ENCODE measurements at regions not wholly inside any gene's neighbourhood (a gene's known extent, or its start where the extent isn't known, plus 50 kb on each side); places are given as distances from the start of the nearest gene placed in this dataset.
"Not testable (repeated sequence)": the region's sequence is repeated elsewhere in the genome, so short reads cannot be mapped to it uniquely, and the experiment has no call there.

GRCh38 chr2:2731816-2732284 lies 400.8 kb upstream of the MYT1L start:
- DNase-seq: no peak

GRCh38 chr2:2731101-2731815 lies 400.2 kb upstream of the MYT1L start:
- no peak for DNase-seq

GRCh38 chr2:2730301-2730833 lies 399.3 kb upstream of the MYT1L start:
- no peak for DNase-seq

- no peak for DNase-seq
Observed at GRCh38 chr2:2729246-2729645, 398.2 kb upstream of the MYT1L start.

GRCh38 chr2:2728635-2729034 lies 397.6 kb upstream of the MYT1L start:
- DNase-seq: no peak

- no peak for DNase-seq
Observed at GRCh38 chr2:2727876-2728511, 396.9 kb upstream of the MYT1L start.

GRCh38 chr2:2726163-2726562 lies 395.1 kb upstream of the MYT1L start:
- DNase-seq: no peak

GRCh38 chr2:2723064-2723463 lies 392.0 kb upstream of the MYT1L start:
- no peak for DNase-seq

GRCh38 chr2:2721296-2721835 lies 390.3 kb upstream of the MYT1L start:
- DNase-seq: no peak

- not testable (repeated sequence) for DNase-seq
Observed at GRCh38 chr2:2720806-2721205, 389.7 kb upstream of the MYT1L start.

GRCh38 chr2:2720351-2720750 lies 389.3 kb upstream of the MYT1L start:
- DNase-seq: no peak

GRCh38 chr2:2719781-2720180 lies 388.7 kb upstream of the MYT1L start:
- DNase-seq: no peak

- DNase-seq: no peak
Observed at GRCh38 chr2:2719015-2719414, 387.9 kb upstream of the MYT1L start.

- no peak for DNase-seq
Observed at GRCh38 chr2:2717406-2717805, 386.3 kb upstream of the MYT1L start.

- DNase-seq: no peak
Observed at GRCh38 chr2:2716771-2717170, 385.7 kb upstream of the MYT1L start.

GRCh38 chr2:2715036-2715818 lies 384.2 kb upstream of the MYT1L start:
- no peak for DNase-seq

- no peak for DNase-seq
Observed at GRCh38 chr2:2714408-2714807, 383.3 kb upstream of the MYT1L start.

- no peak for DNase-seq
Observed at GRCh38 chr2:2709431-2709770, 378.3 kb upstream of the MYT1L start.

GRCh38 chr2:2708575-2709430 lies 377.7 kb upstream of the MYT1L start:
- no peak for DNase-seq

- DNase-seq: no peak
Observed at GRCh38 chr2:2707206-2707991, 376.3 kb upstream of the MYT1L start.

GRCh38 chr2:2706306-2706705 lies 375.2 kb upstream of the MYT1L start:
- DNase-seq: no peak

GRCh38 chr2:2705871-2706270 lies 374.8 kb upstream of the MYT1L start:
- no peak for DNase-seq
